Vagina (tissue), 2 donors: ENCODE measurements at regions not wholly inside any gene's neighbourhood (a gene's known extent, or its start where the extent isn't known, plus 50 kb on each side); places are given as distances from the start of the nearest gene placed in this dataset.

Experiments used
- CTCF ChIP-seq, 3 experiments: fragments of 450-650 bp in 2 of 3; fragments of 200-600 bp in 1 of 3; sonication (generic) in 1 of 3; IDR thresholded peaks; one replicate each; pipeline ENCODE4 v1.5.1; 2017 to 2019; ENCODE audit warnings: antibody characterized with exemption in 3 of 3, mild to moderate bottlenecking in 2 of 3, moderate library complexity in 2 of 3
- POLR2AphosphoS5 ChIP-seq, 2 donors: sonication (generic); formaldehyde crosslinking; IDR thresholded peaks; one replicate each; pipeline ENCODE4 v1.9.0; 2017; ENCODE audit warnings: antibody characterized with exemption in 2 of 2, mild to moderate bottlenecking in 2 of 2, low read depth in 1 of 2; ENCODE audit not compliant: insufficient read depth in 1 of 2

DNA sequence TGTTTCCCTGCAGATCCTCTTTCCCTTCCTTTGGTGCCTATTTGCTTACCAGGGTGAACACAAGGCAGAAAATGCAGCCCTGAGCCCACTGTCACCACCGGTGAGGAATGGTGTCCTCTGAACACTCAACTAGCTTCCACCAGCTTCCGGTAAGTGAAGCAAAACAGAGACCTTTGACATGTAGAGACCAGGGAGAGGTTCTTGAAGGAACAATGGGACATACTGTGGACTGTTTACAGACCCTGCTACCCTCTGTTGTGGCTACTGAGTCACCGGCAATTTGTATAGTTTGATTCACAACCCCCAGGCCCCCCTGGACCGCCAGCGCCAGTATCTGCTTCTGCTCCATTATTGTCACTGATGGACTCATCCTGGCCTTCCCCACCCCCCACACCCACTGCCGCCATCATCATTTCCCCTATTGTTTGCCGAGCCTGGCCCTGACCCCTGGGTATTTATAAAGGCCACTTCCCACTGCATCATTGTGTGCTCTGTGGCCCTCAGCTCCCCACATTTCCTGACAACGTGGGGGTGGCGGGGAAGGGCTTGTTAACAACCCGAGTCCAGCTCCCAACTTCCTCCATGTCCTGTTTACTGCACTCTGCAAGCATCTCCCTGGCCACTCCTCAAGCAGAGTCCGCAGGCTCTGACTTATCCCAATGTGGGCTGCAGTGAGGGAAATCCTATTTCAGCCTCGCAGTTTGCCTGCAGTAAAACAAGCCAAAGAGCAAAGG lies 252.9 kb downstream of the ETS1 start:
- TF ChIP-seq POLR2AphosphoS5 (IDR thresholded peaks at IDR 0.05; ENCODE audit: insufficient read depth in 1 of 2, low read depth in 1 of 2), result no peak
- TF ChIP-seq CTCF (IDR thresholded peaks at IDR 0.05), result no peak
